ENCODE measurements at regions not wholly inside any gene's neighbourhood (a gene's known extent, or its start where the extent isn't known, plus 50 kb on each side); places are given as distances from the start of the nearest gene placed in this dataset.

DNA sequence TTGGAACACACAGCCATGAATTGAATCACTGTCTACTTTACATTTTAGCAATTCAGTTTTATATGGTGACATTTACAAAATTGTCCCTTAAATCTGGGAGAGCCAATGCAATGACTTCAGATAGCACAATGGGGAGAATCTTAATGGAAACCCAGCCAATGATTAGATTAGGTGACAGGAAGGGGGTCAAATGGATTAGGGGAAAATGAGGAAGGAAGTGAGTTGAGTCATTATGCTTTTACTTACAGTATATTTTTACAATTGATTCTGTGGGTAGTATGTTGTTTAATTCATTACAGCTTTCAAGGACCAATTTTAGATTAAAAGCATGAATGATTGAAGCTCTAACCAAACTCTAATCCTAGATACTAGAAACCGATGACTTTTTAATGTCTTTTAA lies 229.8 kb downstream of the SOX4 start:
- Histone ChIP-seq H3K36me3 (no peaks in the 10 kb centered on the region), H3K27me3 (no peaks in the 10 kb centered on the region), H3K4me3 (no peak overlapping the region), H3K4me1 (no peaks in the 10 kb centered on the region), H3K27ac (no peak overlapping the region), H3K9me3 (no peaks in the 10 kb centered on the region)
- no peak for DNase-seq (ENCODE audit: low spot score in 2 of 2)
- intact Hi-C loops (cut with DNase I; ENCODE audit: low total_unique reads): no loop called here
- TF ChIP-seq POLR2A (IDR thresholded peaks at IDR 0.05) (no peak), POLR2AphosphoS5 (IDR thresholded peaks at IDR 0.05) (no peak)

DNA sequence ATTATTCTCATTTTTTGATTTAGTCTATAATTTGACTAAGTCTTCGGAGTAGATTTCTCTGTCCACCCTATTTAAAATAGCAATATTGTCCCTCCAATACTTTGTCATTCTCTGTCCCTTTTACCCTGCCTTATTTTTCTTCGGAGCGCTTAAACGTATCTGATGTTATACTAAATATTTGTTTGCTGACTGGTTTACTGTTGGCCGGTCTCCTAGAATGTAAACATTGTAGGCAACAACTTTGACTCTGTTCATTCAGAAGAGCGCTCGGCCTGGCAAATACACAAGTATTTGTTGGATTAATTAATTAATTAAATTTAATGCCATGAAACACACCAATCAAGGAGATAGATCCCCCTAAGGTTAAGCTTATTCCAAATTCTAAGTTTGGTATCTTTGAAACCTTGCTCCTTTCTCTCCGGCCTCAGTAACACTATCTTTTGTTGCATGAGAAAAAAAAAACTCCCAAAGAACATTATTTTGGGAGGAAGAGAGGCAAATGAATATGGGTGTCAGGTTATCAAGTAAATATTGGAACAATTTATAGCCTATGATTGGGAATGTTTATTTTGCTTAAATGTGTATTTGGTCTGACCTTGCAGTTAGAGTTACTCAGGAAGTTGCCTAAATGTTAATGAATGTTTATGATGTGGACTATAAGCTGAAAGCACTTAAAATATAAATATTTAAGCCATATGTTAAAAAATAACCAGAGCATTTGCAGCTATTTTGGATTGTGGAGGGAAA lies 231.1 kb downstream of the SOX4 start:
- H3K9me3 ChIP-seq: no peaks in the 10 kb centered on the region
- no peaks in the 10 kb centered on the region for H3K27me3 ChIP-seq
- no peak for DNase-seq (ENCODE audit: low spot score in 2 of 2)
- no peak overlapping the region for H3K27ac ChIP-seq
- no peak overlapping the region for H3K4me3 ChIP-seq
- H3K4me1 ChIP-seq: no peaks in the 10 kb centered on the region
- intact Hi-C loops (cut with DNase I; ENCODE audit: low total_unique reads): no loop called here
- TF ChIP-seq POLR2A (IDR thresholded peaks at IDR 0.05): no peak
- no peak for TF ChIP-seq POLR2AphosphoS5 (IDR thresholded peaks at IDR 0.05)
- TF ChIP-seq, protein P1, sequence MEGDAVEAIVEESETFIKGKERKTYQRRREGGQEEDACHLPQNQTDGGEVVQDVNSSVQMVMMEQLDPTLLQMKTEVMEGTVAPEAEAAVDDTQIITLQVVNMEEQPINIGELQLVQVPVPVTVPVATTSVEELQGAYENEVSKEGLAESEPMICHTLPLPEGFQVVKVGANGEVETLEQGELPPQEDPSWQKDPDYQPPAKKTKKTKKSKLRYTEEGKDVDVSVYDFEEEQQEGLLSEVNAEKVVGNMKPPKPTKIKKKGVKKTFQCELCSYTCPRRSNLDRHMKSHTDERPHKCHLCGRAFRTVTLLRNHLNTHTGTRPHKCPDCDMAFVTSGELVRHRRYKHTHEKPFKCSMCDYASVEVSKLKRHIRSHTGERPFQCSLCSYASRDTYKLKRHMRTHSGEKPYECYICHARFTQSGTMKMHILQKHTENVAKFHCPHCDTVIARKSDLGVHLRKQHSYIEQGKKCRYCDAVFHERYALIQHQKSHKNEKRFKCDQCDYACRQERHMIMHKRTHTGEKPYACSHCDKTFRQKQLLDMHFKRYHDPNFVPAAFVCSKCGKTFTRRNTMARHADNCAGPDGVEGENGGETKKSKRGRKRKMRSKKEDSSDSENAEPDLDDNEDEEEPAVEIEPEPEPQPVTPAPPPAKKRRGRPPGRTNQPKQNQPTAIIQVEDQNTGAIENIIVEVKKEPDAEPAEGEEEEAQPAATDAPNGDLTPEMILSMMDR (IDR thresholded peaks at IDR 0.05): no peak
- H3K36me3 ChIP-seq: no peaks in the 10 kb centered on the region

DNA sequence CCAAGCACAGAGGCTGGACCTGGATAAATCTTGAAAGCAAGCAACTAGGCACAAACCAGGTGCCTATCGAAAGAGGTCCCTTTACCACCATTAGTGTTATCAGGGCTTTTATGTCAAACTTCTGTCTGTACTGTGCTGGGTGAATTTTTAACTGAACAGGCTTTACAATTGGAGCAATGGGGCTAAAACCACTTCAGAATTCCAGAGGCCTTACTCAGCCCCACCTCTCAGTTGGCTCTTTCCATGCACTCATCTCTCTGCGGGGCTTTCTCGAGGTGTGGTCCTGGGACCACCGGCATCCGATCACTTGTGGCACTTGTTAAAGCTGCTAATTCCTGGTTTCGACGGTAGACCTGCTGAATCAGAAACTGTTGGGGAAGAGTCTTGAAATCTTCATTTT lies 232.5 kb downstream of the SOX4 start:
- Histone ChIP-seq H3K4me1 (no peaks in the 10 kb centered on the region), H3K4me3 (no peak overlapping the region), H3K9me3 (no peaks in the 10 kb centered on the region), H3K36me3 (no peaks in the 10 kb centered on the region), H3K27me3 (no peaks in the 10 kb centered on the region), H3K27ac (no peak overlapping the region)
- intact Hi-C loops (cut with DNase I; ENCODE audit: low total_unique reads): no loop called here
- TF ChIP-seq POLR2A (IDR thresholded peaks at IDR 0.05): no peak
- TF ChIP-seq, protein P1 (IDR thresholded peaks at IDR 0.05): no peak
- TF ChIP-seq POLR2AphosphoS5 (IDR thresholded peaks at IDR 0.05): no peak
- DNase-seq (ENCODE audit: low spot score in 2 of 2): no peak

DNA sequence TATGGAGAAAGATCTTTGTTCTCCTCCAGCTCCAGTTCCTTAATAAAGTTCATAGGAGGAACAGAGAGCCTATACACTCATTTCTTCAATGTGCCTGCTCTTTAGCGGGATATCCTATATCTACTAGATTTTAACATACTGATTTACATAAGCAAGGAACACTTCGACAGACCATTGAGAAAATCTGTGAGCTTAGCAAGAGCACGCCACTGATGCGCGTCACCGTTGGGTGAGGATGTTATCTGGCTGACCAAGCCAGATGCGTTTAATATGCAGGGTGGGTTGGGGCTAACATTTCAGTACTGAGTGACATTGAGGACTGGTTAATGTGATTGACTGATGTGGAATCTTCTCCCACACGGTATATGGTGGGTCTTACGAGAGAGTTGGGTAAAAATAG lies 233.4 kb downstream of the SOX4 start:
- no peak overlapping the region for H3K4me3 ChIP-seq
- no peak for DNase-seq (ENCODE audit: low spot score in 2 of 2)
- no peaks in the 10 kb centered on the region for H3K9me3 ChIP-seq
- TF ChIP-seq POLR2AphosphoS5 (IDR thresholded peaks at IDR 0.05): no peak
- TF ChIP-seq POLR2A (IDR thresholded peaks at IDR 0.05): no peak
- TF ChIP-seq, protein P1 (IDR thresholded peaks at IDR 0.05): no peak
- no peaks in the 10 kb centered on the region for H3K4me1 ChIP-seq
- H3K36me3 ChIP-seq: no peaks in the 10 kb centered on the region
- H3K27me3 ChIP-seq: no peaks in the 10 kb centered on the region
- H3K27ac ChIP-seq: no peak overlapping the region
- intact Hi-C loops (cut with DNase I; ENCODE audit: low total_unique reads): no loop called here

DNA sequence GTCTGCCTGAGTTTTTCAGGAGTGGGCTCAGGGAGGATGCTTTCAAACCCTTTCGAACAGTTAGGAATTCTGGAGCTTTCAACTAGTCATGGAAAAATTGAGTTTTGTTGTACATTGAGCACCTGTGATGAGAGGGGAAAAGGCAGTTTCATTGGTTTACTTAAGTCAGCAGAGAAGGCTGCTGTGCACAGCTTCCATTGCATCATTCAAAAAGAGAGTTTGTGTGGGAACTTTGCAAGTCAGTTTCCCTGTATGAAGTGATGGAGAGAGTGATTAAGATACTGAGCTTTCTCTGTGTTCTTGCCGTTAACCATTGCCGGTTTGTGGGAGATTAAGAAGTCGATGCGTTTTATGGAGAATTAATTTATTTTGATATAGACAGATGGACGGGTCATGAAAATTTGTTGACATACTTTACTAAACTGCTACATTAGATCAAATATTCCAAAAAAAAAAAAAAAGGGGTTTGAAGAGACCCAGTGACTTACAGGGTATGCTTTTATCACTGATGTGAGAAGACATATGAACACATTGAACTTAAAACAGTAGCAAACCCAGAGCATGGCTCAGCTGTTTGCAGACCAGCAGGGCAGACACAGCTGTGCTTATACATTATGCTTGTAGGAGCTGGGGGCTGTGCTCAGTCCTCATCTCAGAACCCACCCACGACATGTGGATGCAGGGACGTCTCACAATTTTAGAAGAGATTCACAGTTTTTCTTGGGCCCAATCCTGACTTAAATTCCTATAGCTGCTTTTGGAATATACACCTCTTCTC lies 234.1 kb downstream of the SOX4 start:
- no peak overlapping the region for H3K4me3 ChIP-seq
- no peaks in the 10 kb centered on the region for H3K4me1 ChIP-seq
- no peak overlapping the region for H3K27ac ChIP-seq
- DNase-seq (ENCODE audit: low spot score in 2 of 2): no peak
- H3K27me3 ChIP-seq: no peaks in the 10 kb centered on the region
- intact Hi-C loops (cut with DNase I; ENCODE audit: low total_unique reads): no loop called here
- H3K36me3 ChIP-seq: no peaks in the 10 kb centered on the region
- TF ChIP-seq, protein P1 (IDR thresholded peaks at IDR 0.05): no peak
- TF ChIP-seq POLR2AphosphoS5 (IDR thresholded peaks at IDR 0.05): no peak
- TF ChIP-seq POLR2A (IDR thresholded peaks at IDR 0.05): no peak
- no peaks in the 10 kb centered on the region for H3K9me3 ChIP-seq

Data from breast epithelium (tissue), 4 donors.